Progenitor cell of endocrine pancreas (in vitro differentiated cells): ENCODE measurements at regions not wholly inside any gene's neighbourhood (a gene's known extent, or its start where the extent isn't known, plus 50 kb on each side); places are given as distances from the start of the nearest gene placed in this dataset.

ENCODE experiments used
- DNase-seq: peaks from one replicate; pipeline ENCODE4 v3.0.0; 2021; ENCODE audit warnings: low spot score; ENCODE audit not compliant: unreplicated experiment
- H3K27ac Mint-ChIP-seq: 2 replicates; pipeline ENCODE4 v1.8.0; 2021; ENCODE audit warnings: mild to moderate bottlenecking, moderate library complexity, mixed read lengths
- H3K27me3 Mint-ChIP-seq: 2 replicates; pipeline ENCODE4 v1.8.0; 2021; ENCODE audit warnings: mixed read lengths
- H3K36me3 Mint-ChIP-seq: 2 replicates; pipeline ENCODE4 v1.8.0; 2022; ENCODE audit warnings: mixed read lengths; ENCODE audit not compliant: insufficient read depth
- H3K4me1 Mint-ChIP-seq: 2 replicates; pipeline ENCODE4 v1.8.0; 2021; ENCODE audit warnings: low read depth, mixed read lengths
- H3K4me3 Mint-ChIP-seq: 2 replicates; pipeline ENCODE4 v1.8.0; 2021; ENCODE audit warnings: low read depth, mild to moderate bottlenecking, moderate library complexity, mixed read lengths
- H3K9me3 Mint-ChIP-seq: 2 replicates; pipeline ENCODE4 v1.8.0; 2021; ENCODE audit warnings: low read depth, mixed read lengths
- CTCF ChIP-seq: fragments of 200-600 bp; sonication (generic); IDR thresholded peaks from one replicate; pipeline ENCODE4 v1.5.0; 2021; ENCODE audit warnings: antibody characterized with exemption, mild to moderate bottlenecking; ENCODE audit not compliant: unreplicated experiment

- Mint-ChIP-seq H3K27ac (peak overlapping the region; percentile 95), H3K9me3 (no peaks in the 10 kb centered on the region), H3K27me3 (no peaks in the 10 kb centered on the region), H3K4me1 (peaks cover 50% of the 10 kb centered on the region), H3K4me3 (no peak overlapping the region), H3K36me3 (no peaks in the 10 kb centered on the region)
- TF ChIP-seq CTCF, result no peak
- DNase-seq, result no peak
These were observed 101.8 kb downstream of the RHOU start for GRCh38 chr1:228837032-228837431.

- Mint-ChIP-seq H3K4me3 (no peak overlapping the region), H3K36me3 (peaks cover 3% of the 10 kb centered on the region), H3K9me3 (peaks cover 4% of the 10 kb centered on the region), H3K27me3 (no peaks in the 10 kb centered on the region), H3K27ac (peak overlapping the region; percentile 95), H3K4me1 (peaks cover 52% of the 10 kb centered on the region)
- peak; percentile 32 for DNase-seq
- no peak for TF ChIP-seq CTCF
These were observed 102.8 kb downstream of the RHOU start for GRCh38 chr1:228837817-228838716.

- Mint-ChIP-seq H3K36me3 (peaks cover 4% of the 10 kb centered on the region), H3K9me3 (peaks cover 6% of the 10 kb centered on the region), H3K4me3 (no peak overlapping the region), H3K27me3 (no peaks in the 10 kb centered on the region), H3K4me1 (peaks cover 49% of the 10 kb centered on the region), H3K27ac (peak overlapping the region; percentile 95)
- DNase-seq, result no peak
- TF ChIP-seq CTCF, result no peak
These were observed 103.6 kb downstream of the RHOU start for GRCh38 chr1:228838717-228839500.

GRCh38 chr1:228839656-228840055, 104.4 kb downstream of the RHOU start:
- DNase-seq, result no peak
- Mint-ChIP-seq H3K9me3 (peaks cover 6% of the 10 kb centered on the region), H3K27ac (peak overlapping the region; percentile 95), H3K4me1 (peaks cover 45% of the 10 kb centered on the region), H3K4me3 (no peak overlapping the region), H3K27me3 (no peaks in the 10 kb centered on the region), H3K36me3 (peaks cover 5% of the 10 kb centered on the region)
- no peak for TF ChIP-seq CTCF

GRCh38 chr1:228841632-228842031, 106.4 kb downstream of the RHOU start:
- Mint-ChIP-seq H3K36me3 (peaks cover 5% of the 10 kb centered on the region), H3K27ac (peak overlapping the region; percentile 88), H3K4me3 (no peak overlapping the region), H3K4me1 (peaks cover 36% of the 10 kb centered on the region), H3K27me3 (no peaks in the 10 kb centered on the region), H3K9me3 (peaks cover 6% of the 10 kb centered on the region)
- TF ChIP-seq CTCF, result no peak
- DNase-seq, result no peak
